ENCODE measurements at regions not wholly inside any gene's neighbourhood (a gene's known extent, or its start where the extent isn't known, plus 50 kb on each side); places are given as distances from the start of the nearest gene placed in this dataset.
"Not testable (repeated sequence)": the region's sequence is repeated elsewhere in the genome, so short reads cannot be mapped to it uniquely, and the experiment has no call there.

DNA sequence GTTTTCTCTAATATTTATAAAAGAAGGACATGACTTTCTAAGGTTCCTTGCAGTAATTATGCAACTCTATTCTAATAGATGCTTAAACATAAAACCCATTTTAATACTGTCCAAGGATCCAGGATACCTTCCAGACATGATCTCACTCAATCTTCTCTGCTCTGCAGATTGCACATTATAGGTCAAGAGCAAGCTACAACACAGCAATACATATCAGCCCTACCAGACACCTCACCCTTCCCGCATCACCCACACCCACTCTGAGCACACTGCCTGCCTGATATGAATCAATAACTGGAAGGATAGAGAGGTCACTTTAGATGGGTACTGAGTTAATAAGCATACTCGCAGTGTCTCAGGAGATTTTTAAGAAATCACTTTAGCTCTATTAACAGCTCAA is 74.0 kb upstream of the NBPF26 start:
- not testable (repeated sequence) for H3K4me3 ChIP-seq; H3K36me3 ChIP-seq (ENCODE audit: insufficient read depth, low read length); H3K27ac ChIP-seq; H3K9me3 ChIP-seq (ENCODE audit: low read depth, low read length); H3K9ac ChIP-seq (ENCODE audit: insufficient read length); DNase-seq (ENCODE audit: low read depth, low spot score)

DNA sequence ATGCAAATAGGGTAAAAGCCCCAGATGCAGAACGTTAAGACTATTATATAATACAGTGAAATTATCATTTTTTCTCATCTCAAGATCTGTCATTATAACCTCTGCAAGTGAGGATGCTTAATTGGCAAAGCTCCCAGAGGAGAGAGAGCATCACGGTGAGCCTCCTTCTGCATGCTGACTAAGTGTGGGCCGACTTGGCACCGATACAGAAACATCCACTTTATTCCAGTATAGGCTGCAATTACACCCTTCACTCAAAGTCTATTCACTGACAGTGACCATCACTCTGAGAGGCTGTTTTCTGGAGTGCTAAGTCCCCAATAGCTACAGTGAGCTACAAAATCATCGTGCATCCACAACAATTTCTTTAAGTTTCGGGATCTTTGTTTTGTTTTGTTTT is 69.6 kb upstream of the NBPF26 start:
- not testable (repeated sequence) for DNase-seq (ENCODE audit: low read depth, low spot score); H3K4me3 ChIP-seq; H3K36me3 ChIP-seq (ENCODE audit: insufficient read depth, low read length); H3K9ac ChIP-seq (ENCODE audit: insufficient read length); H3K27ac ChIP-seq; H3K9me3 ChIP-seq (ENCODE audit: low read depth, low read length)

DNA sequence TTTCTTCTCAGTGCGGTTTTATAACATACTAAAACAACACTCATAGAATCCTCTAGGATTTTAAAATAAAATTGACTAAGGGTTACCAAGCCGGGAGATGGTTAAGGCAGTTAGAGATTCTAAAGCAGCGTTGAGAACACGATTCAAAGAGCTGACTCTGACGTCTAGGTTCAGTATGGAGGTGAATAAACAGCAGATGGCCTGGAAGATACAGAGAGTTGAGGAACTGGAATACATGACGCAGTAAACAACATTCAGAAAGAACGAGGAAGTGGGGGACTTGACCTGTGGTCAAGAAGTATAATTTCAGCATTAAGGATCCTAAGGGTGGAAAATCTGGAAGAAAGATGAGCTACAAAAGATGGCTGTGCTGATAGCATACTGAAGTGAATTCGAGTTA is 68.4 kb upstream of the NBPF26 start:
- not testable (repeated sequence) for H3K4me3 ChIP-seq; H3K36me3 ChIP-seq (ENCODE audit: insufficient read depth, low read length); H3K27ac ChIP-seq; DNase-seq (ENCODE audit: low read depth, low spot score); H3K9me3 ChIP-seq (ENCODE audit: low read depth, low read length); H3K9ac ChIP-seq (ENCODE audit: insufficient read length)

DNA sequence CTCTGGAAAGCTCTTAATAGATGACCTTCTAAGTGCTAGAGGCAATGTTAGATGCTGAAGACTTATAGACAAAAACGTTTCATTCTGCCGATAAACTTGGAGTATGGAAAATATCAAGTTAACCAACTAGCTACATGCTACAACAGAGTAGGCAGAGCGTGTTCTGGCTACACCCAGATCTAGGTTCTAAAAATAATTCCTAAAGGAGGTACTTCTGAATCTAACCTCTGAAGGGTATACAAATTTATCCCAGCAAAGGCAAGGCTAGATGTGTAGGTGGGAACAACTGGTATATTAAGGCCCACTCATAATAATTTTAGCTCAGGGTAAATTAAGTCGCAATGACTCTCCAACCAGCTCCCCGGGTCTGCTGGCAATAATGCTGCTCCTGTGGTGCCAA is 67.6 kb upstream of the NBPF26 start:
- H3K9me3 ChIP-seq (ENCODE audit: low read depth, low read length); H3K4me3 ChIP-seq; H3K36me3 ChIP-seq (ENCODE audit: insufficient read depth, low read length); H3K27ac ChIP-seq; H3K9ac ChIP-seq (ENCODE audit: insufficient read length); DNase-seq (ENCODE audit: low read depth, low spot score): not testable (repeated sequence)

DNA sequence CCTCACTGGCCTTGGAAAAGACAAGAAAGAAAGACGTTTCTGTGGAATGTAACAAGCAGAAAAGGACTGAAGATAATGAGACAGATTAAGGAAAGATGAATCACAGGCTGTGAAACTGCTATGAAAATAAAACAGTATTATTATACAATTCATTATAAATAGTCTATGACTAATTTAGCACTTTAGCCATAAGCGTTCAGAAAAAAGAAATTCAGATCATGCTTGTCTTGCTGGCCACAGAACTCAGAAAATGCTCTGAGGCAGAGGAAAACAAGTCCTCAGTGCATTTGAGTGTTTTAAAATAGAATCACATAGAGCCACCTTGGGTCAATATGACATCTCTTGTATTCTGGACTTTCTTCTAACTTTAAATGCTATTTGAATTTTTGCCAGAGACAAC is 65.9 kb upstream of the NBPF26 start:
- H3K4me3 ChIP-seq; DNase-seq (ENCODE audit: low read depth, low spot score): not testable (repeated sequence)

DNA sequence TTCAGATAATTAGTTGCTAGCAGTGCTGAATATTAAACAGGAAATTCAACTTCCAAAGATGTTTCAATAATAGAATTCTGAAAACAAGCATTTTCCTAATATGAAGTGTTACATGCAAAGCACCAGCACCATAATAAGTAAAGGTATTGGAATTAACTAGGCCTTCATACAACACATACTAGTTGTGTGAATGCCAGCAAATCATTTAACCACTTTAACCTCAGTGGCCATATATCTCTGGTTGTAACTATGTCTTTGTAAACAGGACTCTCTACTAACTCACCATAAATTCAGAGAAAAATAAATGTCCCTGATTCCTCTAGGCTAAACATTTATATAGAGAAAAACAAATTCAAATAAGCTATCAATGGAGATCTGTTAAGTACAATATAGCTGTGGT is 65.1 kb upstream of the NBPF26 start:
- H3K27ac ChIP-seq; H3K9me3 ChIP-seq (ENCODE audit: low read depth, low read length); DNase-seq (ENCODE audit: low read depth, low spot score); H3K4me3 ChIP-seq; H3K9ac ChIP-seq (ENCODE audit: insufficient read length); H3K36me3 ChIP-seq (ENCODE audit: insufficient read depth, low read length): not testable (repeated sequence)

More for the DNA sequence above, 65.9 kb upstream of the NBPF26 start:
- H3K36me3 ChIP-seq (ENCODE audit: insufficient read depth, low read length); H3K9me3 ChIP-seq (ENCODE audit: low read depth, low read length); H3K9ac ChIP-seq (ENCODE audit: insufficient read length); H3K27ac ChIP-seq: not testable (repeated sequence)

DNA sequence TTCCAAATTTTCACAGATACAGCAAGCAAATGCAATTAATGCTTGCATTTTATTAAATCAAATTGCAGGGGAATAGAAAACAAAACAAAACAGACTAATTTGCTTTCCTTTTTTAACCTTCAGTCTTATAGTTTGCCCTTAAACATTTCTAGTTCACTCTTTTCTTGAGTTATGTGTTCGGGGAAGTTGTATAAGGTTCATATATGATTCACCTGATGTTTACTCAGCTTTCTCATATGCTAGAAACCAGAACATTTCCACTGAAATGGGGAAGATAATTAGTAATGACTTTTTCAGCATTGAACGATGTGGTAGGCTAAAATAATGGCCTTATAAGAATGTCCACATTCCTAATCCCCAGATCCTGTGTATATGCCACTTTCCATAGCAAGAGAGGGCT is 64.6 kb upstream of the NBPF26 start:
- H3K27ac ChIP-seq; H3K4me3 ChIP-seq; H3K9ac ChIP-seq (ENCODE audit: insufficient read length); H3K36me3 ChIP-seq (ENCODE audit: insufficient read depth, low read length); H3K9me3 ChIP-seq (ENCODE audit: low read depth, low read length); DNase-seq (ENCODE audit: low read depth, low spot score): not testable (repeated sequence)

DNA sequence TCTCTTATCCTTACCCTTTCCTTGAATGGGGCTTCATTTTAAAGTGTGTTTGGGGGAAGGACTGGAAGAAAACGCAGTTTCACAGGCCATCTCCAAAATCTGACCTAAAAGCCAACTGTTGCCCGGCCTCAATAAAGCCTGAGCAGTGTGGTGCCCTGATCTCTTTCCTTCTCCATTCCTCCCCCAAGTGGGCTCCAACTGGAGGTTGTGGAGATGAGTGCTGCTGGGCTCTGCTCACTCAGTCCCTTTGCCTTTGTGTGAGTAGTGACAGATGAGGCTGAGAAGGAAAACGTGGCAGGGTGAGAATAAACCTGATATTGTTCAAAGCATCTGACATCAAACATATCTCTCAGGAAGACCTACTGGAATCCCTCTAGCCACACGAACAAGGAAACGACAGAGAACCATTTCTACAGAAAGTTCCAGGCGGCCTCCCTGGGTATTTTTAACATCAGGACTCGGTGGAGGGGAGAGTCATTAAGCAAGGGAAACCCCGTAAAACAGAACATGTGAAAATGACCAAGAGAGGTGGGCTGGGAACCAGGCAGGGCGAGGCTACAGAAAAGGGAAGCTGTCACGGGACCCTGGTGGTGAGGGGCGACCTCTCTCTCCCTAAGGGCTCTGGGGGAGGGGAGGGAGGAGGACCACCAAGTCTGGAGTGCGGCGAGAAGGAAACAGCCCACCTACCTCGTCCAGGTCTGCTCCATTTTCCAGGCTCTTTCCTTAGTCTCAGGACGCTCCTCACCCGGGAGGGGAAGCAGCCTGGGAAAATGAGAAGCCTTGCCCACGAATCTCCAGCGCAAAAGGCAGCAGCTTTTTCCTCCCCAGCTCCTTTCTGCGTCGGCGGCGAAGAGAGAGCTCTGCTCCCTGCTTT is 59.1 kb upstream of the NBPF26 start:
- not testable (repeated sequence) for H3K4me3 ChIP-seq; H3K36me3 ChIP-seq (ENCODE audit: insufficient read depth, low read length); H3K9me3 ChIP-seq (ENCODE audit: low read depth, low read length); H3K27ac ChIP-seq; H3K9ac ChIP-seq (ENCODE audit: insufficient read length); DNase-seq (ENCODE audit: low read depth, low spot score)

DNA sequence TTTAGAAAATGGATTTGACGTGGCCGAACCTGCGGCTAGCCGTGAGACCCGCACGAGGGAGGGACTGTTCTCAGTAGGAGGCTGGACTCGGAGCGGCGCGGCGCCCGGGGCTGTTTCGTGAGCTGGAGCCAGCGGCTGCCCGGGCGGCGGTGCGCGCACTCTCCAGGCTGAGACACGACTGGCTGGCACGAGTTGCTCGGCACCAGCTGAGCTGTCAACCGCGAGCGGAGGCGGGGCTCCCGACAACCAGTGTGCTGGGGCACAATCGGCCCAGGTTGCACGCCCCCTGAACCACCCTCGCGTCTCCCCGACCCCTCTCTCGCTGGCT is 58.5 kb upstream of the NBPF26 start:
- not testable (repeated sequence) for H3K36me3 ChIP-seq (ENCODE audit: insufficient read depth, low read length); H3K27ac ChIP-seq; DNase-seq (ENCODE audit: low read depth, low spot score); H3K9ac ChIP-seq (ENCODE audit: insufficient read length); H3K9me3 ChIP-seq (ENCODE audit: low read depth, low read length); H3K4me3 ChIP-seq

DNA sequence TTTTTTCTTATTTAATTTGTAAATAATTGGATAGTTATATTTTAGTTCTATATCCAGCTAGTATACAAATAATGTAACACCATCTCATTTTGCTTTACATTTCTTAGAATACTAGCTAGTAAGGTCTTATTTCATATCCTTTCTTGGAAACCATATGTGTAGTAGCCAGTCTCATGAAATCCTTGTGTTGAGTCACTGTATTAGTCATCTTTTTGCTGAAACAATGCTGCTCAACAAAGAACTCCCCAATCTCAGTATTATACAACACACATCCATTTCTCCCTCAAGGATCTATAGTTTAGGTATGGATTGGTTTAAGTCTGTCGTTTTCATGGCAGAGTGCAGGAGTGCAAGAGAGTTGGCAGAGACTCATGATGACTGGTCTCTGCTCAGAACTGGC is 55.6 kb upstream of the NBPF26 start:
- not testable (repeated sequence) for H3K4me3 ChIP-seq; H3K9me3 ChIP-seq (ENCODE audit: low read depth, low read length); H3K36me3 ChIP-seq (ENCODE audit: insufficient read depth, low read length); DNase-seq (ENCODE audit: low read depth, low spot score); H3K9ac ChIP-seq (ENCODE audit: insufficient read length); H3K27ac ChIP-seq
